ENCODE measurements at regions not wholly inside any gene's neighbourhood (a gene's known extent, or its start where the extent isn't known, plus 50 kb on each side); places are given as distances from the start of the nearest gene placed in this dataset.

- H4K20me1 ChIP-seq (ENCODE audit: insufficient read depth, poor library complexity, severe bottlenecking) = no peaks in the 10 kb centered on the region
- no peak overlapping the region for H2AFZ ChIP-seq
- WGBS (ENCODE audit: low lambda C conversion rate, missing lambda C conversion rate) = 85% methylated on average over 14 of the region's 16 CpGs
- H3K4me3 ChIP-seq = no peak overlapping the region
- no peaks in the 10 kb centered on the region for H3K9me2 ChIP-seq (replicated peaks; ENCODE audit: insufficient read depth)
- no peaks in the 10 kb centered on the region for H3K36me3 ChIP-seq (replicated peaks; ENCODE audit: insufficient read depth, low read depth)
- no peaks in the 10 kb centered on the region for H3K27me3 ChIP-seq
- H3K4me2 ChIP-seq = no peak overlapping the region
- TF ChIP-seq EZH2 (IDR thresholded peaks at IDR 0.05; ENCODE audit: borderline replicate concordance) (no peak), CTCF (IDR thresholded peaks at IDR 0.05; ENCODE audit: poor library complexity) (no peak), EZH2phosphoT487 (IDR thresholded peaks at IDR 0.05; ENCODE audit: low read depth, severe bottlenecking, unreplicated experiment) (no peak)
- DNase-seq (ENCODE audit: low spot score) = no peak
- no peaks in the 10 kb centered on the region for H3K9me3 ChIP-seq (ENCODE audit: low read depth)
- H3K79me2 ChIP-seq = no peaks in the 10 kb centered on the region
- no peak overlapping the region for H3K27ac ChIP-seq
- peaks cover 12% of the 10 kb centered on the region for H3K4me1 ChIP-seq (ENCODE audit: insufficient read depth)
Measured at GRCh38 chr6:43984442-43985321, 142.6 kb downstream of the MRPL14 start.

GRCh38 chr6:43983632-43984031 lies 143.6 kb downstream of the MRPL14 start:
- no peaks in the 10 kb centered on the region for H3K9me3 ChIP-seq (ENCODE audit: low read depth)
- H3K27ac ChIP-seq = no peak overlapping the region
- no peaks in the 10 kb centered on the region for H3K27me3 ChIP-seq
- H4K20me1 ChIP-seq (ENCODE audit: insufficient read depth, poor library complexity, severe bottlenecking) = no peaks in the 10 kb centered on the region
- no peak for DNase-seq (ENCODE audit: low spot score)
- TF ChIP-seq EZH2 (IDR thresholded peaks at IDR 0.05; ENCODE audit: borderline replicate concordance) = no peak
- no peak for TF ChIP-seq EZH2phosphoT487 (IDR thresholded peaks at IDR 0.05; ENCODE audit: low read depth, severe bottlenecking, unreplicated experiment)
- no peak for TF ChIP-seq CTCF (IDR thresholded peaks at IDR 0.05; ENCODE audit: poor library complexity)
- H3K4me2 ChIP-seq = no peak overlapping the region
- H2AFZ ChIP-seq = no peak overlapping the region
- no peaks in the 10 kb centered on the region for H3K36me3 ChIP-seq (replicated peaks; ENCODE audit: insufficient read depth, low read depth)
- H3K79me2 ChIP-seq = no peaks in the 10 kb centered on the region
- 36% methylated on average over 7 of the region's 7 CpGs for WGBS (ENCODE audit: low lambda C conversion rate, missing lambda C conversion rate)
- H3K9me2 ChIP-seq (replicated peaks; ENCODE audit: insufficient read depth) = no peaks in the 10 kb centered on the region
- peaks cover 7% of the 10 kb centered on the region for H3K4me1 ChIP-seq (ENCODE audit: insufficient read depth)
- H3K4me3 ChIP-seq = no peak overlapping the region

- Histone ChIP-seq H3K9me2 (replicated peaks; ENCODE audit: insufficient read depth) (no peaks in the 10 kb centered on the region), H4K20me1 (ENCODE audit: insufficient read depth, poor library complexity, severe bottlenecking) (no peaks in the 10 kb centered on the region), H3K4me1 (ENCODE audit: insufficient read depth) (peaks cover 7% of the 10 kb centered on the region), H3K36me3 (replicated peaks; ENCODE audit: insufficient read depth, low read depth) (no peaks in the 10 kb centered on the region), H3K27me3 (no peaks in the 10 kb centered on the region), H3K27ac (no peak overlapping the region), H3K4me3 (no peak overlapping the region), H3K9me3 (ENCODE audit: low read depth) (no peaks in the 10 kb centered on the region), H3K79me2 (no peaks in the 10 kb centered on the region), H2AFZ (no peak overlapping the region), H3K4me2 (no peak overlapping the region)
- no peak for TF ChIP-seq CTCF (IDR thresholded peaks at IDR 0.05; ENCODE audit: poor library complexity)
- TF ChIP-seq EZH2 (IDR thresholded peaks at IDR 0.05; ENCODE audit: borderline replicate concordance) = no peak
- no peak for TF ChIP-seq EZH2phosphoT487 (IDR thresholded peaks at IDR 0.05; ENCODE audit: low read depth, severe bottlenecking, unreplicated experiment)
- no peak for DNase-seq (ENCODE audit: low spot score)
- whole genome bisulfite sequencing (ENCODE audit: low lambda C conversion rate, missing lambda C conversion rate) = 95% methylated on average over 2 of the region's 2 CpGs
Measured at GRCh38 chr6:43983191-43983590, 144.1 kb downstream of the MRPL14 start.

All from hepatocyte (in vitro differentiated cells).